HL-60 (cell line): ENCODE measurements at regions not wholly inside any gene's neighbourhood (a gene's known extent, or its start where the extent isn't known, plus 50 kb on each side); places are given as distances from the start of the nearest gene placed in this dataset.
A peak's percentile ranks its signal among the peaks of the same experiment; 100 is the strongest.

Source experiments
- DNase-seq, 2 experiments: peaks; one replicate each; pipeline ENCODE4 v3.0.0-alpha.2; 2010 to 2020; ENCODE audit warnings: low read depth in 1 of 2, low spot score in 1 of 2
- H3K27ac ChIP-seq: fragments of 250-450 bp; sonication (Bioruptor Pico); replicated peaks from 2 replicates; pipeline ENCODE4 v1.5.1; 2020; ENCODE audit warnings: mild to moderate bottlenecking, moderate library complexity
- H3K27me3 ChIP-seq: fragments of 250-450 bp; sonication (Bioruptor Pico); 2 replicates; pipeline ENCODE4 v1.5.1; 2021; ENCODE audit warnings: mild to moderate bottlenecking, moderate library complexity; ENCODE audit not compliant: insufficient read depth, poor library complexity, severe bottlenecking
- H3K4me3 ChIP-seq: replicated peaks from 2 replicates; pipeline ENCODE4 v1.5.1; 2011; ENCODE audit warnings: mild to moderate bottlenecking, control low read depth, low read length; ENCODE audit not compliant: insufficient read depth
- CTCF ChIP-seq: IDR thresholded peaks from one replicate; pipeline ENCODE4 v1.5.1; 2011; ENCODE audit warnings: low read length, control low read depth, inconsistent platforms; ENCODE audit not compliant: insufficient read depth
- GABPA ChIP-seq: IDR thresholded peaks from 2 replicates; pipeline ENCODE4 v1.6.1; 2012; ENCODE audit warnings: low read depth
- POLR2AphosphoS5 ChIP-seq: IDR thresholded peaks from 2 replicates; pipeline ENCODE4 v1.6.1; 2012; ENCODE audit warnings: low read depth
- REST ChIP-seq: IDR thresholded peaks from 2 replicates; pipeline ENCODE4 v1.6.1; 2012; ENCODE audit warnings: low read depth; ENCODE audit not compliant: insufficient replicate concordance
- SPI1 ChIP-seq: IDR thresholded peaks from 2 replicates; pipeline ENCODE4 v1.6.1; 2012; ENCODE audit warnings: low read depth, mild to moderate bottlenecking, borderline replicate concordance

- no peak for DNase-seq
- no peaks in the 10 kb centered on the region for H3K27me3 ChIP-seq
- H3K4me3 ChIP-seq, result no peak overlapping the region
- no peak for TF ChIP-seq CTCF
- TF ChIP-seq GABPA, result no peak
- no peak for TF ChIP-seq REST
- no peak for TF ChIP-seq SPI1
- no peak for TF ChIP-seq POLR2AphosphoS5
- no peak overlapping the region for H3K27ac ChIP-seq
These were observed 143.4 kb downstream of the SYF2 start for GRCh38 chr1:25088946-25089345.

GRCh38 chr1:25088180-25088701 lies 144.1 kb downstream of the SYF2 start:
- Histone ChIP-seq H3K27ac (no peak overlapping the region), H3K4me3 (no peak overlapping the region), H3K27me3 (no peaks in the 10 kb centered on the region)
- TF ChIP-seq SPI1, result no peak
- TF ChIP-seq GABPA, result no peak
- TF ChIP-seq CTCF, result no peak
- no peak for DNase-seq

GRCh38 chr1:25086518-25087079 lies 145.7 kb downstream of the SYF2 start:
- Histone ChIP-seq H3K27me3 (no peaks in the 10 kb centered on the region), H3K27ac (no peak overlapping the region), H3K4me3 (no peak overlapping the region)
- DNase-seq, result no peak
- TF ChIP-seq SPI1 (peak; percentile 23; the same call in 1 of the 2 replicates), GABPA (no peak)

GRCh38 chr1:25084407-25084806 lies 147.9 kb downstream of the SYF2 start:
- TF ChIP-seq POLR2AphosphoS5 (no peak), CTCF (no peak), GABPA (no peak), SPI1 (no peak), REST (no peak)
- no peak for DNase-seq
- H3K27ac ChIP-seq, result no peak overlapping the region

More at GRCh38 chr1:25084407-25084806, 147.9 kb downstream of the SYF2 start:
- no peak overlapping the region for H3K4me3 ChIP-seq
- H3K27me3 ChIP-seq, result no peaks in the 10 kb centered on the region
